ENCODE measurements at regions not wholly inside any gene's neighbourhood (a gene's known extent, or its start where the extent isn't known, plus 50 kb on each side); places are given as distances from the start of the nearest gene placed in this dataset.
A peak's percentile ranks its signal among the peaks of the same experiment; 100 is the strongest.

DNA sequence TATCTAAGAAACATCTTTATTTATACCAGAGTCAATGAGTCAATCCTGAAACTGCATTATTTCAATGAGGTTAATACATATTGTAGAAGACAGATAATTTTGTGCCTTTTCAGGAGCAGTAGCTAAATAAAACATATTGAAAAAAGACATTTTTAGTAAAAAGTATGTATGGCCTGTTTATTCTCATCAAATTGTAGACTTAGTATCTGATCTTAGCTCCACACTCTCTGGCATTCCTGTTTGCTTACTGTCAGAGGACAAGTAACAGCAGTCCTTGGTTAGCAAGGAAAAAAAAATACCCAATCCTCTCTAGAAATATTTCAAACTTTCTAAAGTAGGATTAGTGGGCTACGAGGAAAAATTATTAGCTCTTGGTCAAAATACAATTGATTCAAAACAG is 50.5 kb upstream of the GUCY1A1 start:
- no peak for DNase-seq
- in situ Hi-C loops (cut with HindIII; ENCODE audit: low pct_ligation_motif_present, low pct_unique_long_range_greater_than_20kb, low sequenced_read_pairs), result no loop called here

DNA sequence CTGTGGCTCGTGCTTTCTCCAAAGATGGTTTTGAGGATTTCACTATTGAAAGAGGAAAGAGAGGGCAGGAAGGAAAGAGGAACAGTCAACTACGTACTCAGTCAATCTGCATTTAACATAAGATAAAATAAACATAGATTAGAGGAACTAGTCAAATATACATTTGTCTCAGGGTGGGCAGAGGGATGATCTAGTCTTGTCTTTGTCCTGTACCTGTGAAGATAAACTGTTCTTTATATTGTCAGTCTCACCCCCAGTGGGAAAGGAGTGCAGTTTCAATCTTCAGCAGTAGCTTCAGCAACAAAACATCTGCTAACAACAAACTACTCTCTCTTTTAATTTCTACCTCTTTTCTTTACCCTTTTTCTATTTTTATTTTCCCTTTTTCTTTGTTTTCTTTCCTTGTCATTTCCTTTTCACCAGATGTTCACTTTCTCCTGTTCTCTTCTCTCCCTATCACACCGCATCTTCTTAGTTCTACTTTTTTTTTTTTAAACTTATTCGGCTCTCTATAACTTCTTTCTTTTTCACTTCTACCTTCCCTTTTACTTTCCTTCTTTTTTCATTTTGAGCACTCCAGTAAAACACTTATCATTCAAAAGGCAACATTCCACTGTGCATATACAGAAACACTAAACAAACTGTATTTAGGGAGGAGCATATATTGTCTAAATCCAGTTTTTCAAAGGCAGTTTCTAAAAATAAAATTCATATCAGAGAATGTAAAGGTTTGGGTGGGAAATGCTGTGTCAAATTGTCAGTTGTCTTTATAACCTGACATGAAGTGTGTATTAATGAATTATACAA is 51.4 kb upstream of the GUCY1A1 start:
- in situ Hi-C loops (cut with HindIII; ENCODE audit: low pct_ligation_motif_present, low pct_unique_long_range_greater_than_20kb, low sequenced_read_pairs), result no loop called here
- DNase-seq, result no peak

DNA sequence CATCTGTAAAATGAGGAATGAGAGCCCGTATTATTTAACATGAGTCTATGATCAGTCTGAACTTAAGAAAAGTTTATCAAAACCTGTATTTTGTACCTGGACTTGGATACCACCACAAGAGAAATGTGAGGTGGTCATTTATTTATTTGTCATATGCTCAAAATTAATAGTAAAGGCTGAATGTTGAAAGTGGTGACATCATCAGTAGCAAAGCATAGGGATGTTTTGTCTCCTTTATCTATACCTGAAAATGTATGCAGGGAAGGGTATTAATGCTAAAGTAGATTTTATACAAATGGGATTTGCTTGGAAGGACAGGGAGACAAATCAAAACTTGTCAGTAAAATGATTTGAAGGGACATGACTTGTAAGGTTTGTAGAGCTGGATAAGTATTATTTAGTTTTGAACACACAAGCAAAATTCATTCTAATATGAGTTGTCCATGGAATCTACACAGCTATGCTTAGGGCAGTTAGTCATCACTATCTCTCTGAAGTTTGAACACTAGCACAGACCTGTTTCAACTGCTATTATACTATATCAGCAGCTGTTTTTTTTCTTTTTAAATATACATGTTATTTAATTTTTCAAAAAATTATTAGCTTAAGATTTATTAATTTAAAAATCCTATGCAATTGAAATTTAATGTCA is 52.4 kb upstream of the GUCY1A1 start:
- no peak for DNase-seq
- in situ Hi-C loops (cut with HindIII; ENCODE audit: low pct_ligation_motif_present, low pct_unique_long_range_greater_than_20kb, low sequenced_read_pairs), result no loop called here

DNA sequence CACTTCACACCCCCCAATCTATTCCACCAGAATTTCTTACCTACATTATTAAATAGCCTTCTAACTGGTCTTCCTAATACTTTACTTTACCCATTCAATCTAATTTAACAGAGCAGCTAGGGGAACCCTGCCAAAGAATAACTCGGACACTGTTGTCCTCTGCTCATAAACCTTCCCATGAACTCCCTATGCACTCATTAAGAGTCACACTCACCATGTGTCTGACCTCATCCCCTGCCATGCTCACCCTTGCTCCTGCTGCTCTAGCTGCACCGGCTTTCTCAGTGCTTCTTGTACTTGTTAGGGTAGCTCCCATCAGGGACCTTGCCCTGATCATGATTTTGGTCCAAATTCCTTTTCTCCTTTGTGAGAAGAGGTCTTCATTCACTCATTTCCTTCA is 54.6 kb upstream of the GUCY1A1 start:
- in situ Hi-C loops (cut with HindIII; ENCODE audit: low pct_ligation_motif_present, low pct_unique_long_range_greater_than_20kb, low sequenced_read_pairs), result no loop called here

DNA sequence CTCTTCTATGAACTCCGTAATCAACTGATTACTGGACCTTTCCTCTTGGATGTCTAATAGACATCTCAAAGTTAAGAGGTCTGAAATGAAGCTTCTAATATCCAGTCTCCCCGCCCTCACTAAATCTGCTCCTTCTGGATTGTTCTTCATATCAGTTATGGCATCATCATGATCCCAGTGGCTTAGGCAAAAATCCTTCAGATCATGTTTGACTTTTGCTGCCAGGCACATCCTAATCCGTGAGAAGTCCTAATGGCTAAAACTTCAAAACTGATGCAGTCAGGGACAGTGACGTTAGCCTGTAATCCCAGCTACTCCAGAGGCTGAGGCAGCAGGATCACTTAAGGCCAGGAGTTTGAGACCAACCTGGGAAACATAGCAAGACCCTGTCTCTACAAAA is 55.1 kb upstream of the GUCY1A1 start:
- in situ Hi-C loops (cut with HindIII; ENCODE audit: low pct_ligation_motif_present, low pct_unique_long_range_greater_than_20kb, low sequenced_read_pairs), result no loop called here
- DNase-seq, result no peak

More for the DNA sequence above, 54.6 kb upstream of the GUCY1A1 start:
- no peak for DNase-seq

DNA sequence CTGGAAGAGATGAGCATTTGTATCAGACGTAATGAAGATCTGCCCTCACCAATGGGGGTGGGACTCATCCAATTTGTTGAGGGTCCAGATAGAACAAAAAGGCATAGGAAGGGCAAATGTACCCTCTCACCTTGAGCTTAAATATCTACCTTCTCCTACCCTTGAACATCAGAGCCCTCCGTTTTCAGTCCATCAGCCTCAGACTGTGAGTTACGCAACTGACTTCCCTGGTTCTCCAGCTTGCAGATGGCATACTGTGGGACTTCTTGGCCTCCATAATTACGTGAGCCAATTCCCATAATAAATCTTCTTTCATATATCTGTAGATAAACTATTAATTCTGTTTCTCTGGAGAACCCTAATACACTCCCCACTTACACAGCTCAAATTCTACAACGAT is 56.5 kb upstream of the GUCY1A1 start:
- in situ Hi-C loops (cut with HindIII; ENCODE audit: low pct_ligation_motif_present, low pct_unique_long_range_greater_than_20kb, low sequenced_read_pairs), result no loop called here
- DNase-seq, result no peak

DNA sequence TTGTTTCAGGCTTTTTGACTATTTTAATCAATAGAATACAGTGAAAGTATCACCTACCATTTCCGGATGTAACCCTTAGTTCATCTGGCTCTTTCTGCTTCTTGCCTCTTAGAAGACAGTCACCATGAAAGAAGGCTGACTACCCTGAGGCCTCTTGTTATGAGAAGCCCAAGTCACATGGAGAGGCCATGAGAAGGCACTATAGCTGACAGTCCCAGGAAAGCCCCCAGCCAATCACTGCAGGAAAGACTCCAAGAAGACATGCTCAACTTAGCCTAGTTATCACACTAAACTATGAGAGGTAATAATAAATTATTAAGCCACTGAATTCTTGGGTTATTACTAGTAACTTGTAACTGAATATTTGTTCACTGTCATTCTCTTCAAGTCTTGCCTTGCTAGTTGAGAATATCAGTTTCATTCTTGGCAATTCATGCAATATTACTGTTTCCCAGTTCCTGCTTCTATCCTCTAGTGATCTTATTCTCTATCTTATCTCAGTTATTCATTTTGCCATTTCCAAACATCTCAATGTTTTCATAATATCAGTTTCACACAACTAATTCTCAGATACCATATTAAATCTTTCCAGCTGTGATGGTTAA is 57.1 kb upstream of the GUCY1A1 start:
- in situ Hi-C loops (cut with HindIII; ENCODE audit: low pct_ligation_motif_present, low pct_unique_long_range_greater_than_20kb, low sequenced_read_pairs), result no loop called here

DNA sequence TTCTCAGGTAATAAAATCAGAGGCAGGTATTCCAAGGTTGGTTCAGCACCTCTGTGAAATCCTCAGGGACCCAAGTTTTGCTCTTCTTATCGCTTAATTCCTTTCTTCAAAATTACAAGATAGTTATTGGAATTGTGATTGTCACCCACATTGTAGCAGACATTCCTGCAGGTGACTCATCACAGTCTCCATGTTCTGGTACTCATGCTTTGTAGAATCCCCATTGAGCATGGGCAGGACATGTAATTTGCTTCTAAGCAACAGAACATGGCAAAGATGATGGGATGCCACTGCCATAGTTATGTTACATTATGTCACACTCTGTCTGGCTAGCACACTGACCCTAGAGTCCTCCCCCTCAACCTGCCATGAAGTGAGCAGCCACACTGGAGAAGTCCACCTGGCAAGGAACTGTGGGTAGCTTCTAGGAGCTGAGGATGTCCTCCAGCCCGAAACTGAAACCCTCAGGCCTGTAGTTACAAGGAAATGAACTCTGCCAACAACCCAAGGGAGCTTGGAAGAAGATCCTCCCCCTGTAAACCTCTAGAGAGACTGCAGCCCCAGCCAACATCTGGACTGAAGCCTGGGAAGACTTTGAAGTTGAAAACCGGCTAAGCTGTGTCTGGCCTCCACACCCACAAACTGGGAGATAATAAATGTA is 58.3 kb upstream of the GUCY1A1 start:
- DNase-seq, result no peak
- in situ Hi-C loops (cut with HindIII; ENCODE audit: low pct_ligation_motif_present, low pct_unique_long_range_greater_than_20kb, low sequenced_read_pairs), result no loop called here

More for the DNA sequence above, 57.1 kb upstream of the GUCY1A1 start:
- DNase-seq, result no peak

DNA sequence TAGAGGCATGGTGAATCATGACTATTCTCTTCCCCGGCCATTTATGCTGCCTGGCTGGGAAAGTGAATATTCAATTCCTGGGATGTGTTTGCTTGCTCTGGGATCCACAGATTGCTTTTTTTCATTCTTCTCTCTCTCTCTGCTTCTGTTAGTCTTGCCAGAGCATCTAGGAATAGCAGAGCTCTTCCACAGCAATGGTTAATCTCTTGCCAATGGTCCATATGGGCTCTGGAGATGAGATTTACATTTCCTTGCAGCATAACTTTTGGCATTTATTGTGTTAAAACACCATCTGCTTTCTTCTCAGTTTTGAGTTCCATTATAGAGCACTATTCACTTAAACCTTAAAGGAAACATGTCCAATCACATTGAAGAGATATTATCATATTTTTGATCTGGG is 59.2 kb upstream of the GUCY1A1 start:
- no peak for DNase-seq
- in situ Hi-C loops (cut with HindIII; ENCODE audit: low pct_ligation_motif_present, low pct_unique_long_range_greater_than_20kb, low sequenced_read_pairs), result no loop called here

DNA sequence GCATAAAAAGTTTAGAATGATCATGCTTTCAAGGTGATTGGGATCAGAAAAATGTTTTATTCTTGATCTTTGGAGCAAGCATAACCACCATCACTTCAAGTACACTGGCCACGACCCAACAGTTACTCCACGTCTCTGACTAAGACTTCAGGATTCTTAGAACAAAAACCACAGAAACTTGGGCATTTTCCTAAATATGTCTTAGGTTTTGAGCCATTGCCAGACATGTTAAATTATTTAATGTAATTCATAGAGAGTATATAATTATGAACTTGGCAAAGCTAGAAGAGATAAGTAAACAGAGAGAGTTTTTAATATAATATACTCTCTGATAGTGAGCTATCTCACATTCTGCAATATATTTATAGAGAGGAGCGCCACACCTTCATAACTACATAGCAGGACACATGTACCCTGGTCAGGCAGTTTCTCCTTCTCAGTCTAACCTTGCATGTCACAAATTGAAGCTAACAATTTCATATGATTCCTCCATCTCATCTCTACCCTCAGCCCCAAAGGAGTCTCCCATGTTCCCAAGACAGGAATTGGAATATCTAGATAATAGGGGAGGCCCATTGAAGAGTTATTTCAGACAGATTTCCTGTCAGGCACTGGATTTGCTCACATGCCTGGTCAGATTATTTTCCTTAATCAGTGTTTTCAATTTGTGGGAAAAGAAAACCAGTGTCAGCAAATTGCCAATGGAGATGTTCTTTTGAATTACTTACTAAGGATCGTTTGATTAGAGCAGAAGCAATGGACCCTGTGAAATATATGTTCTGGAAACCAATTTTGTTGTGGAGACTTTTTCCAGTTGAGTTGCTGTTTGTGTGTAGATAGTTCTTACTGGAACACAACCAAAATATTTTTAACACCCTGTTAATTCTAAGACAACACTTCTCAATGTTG is 61.7 kb upstream of the GUCY1A1 start:
- in situ Hi-C loops (cut with HindIII; ENCODE audit: low pct_ligation_motif_present, low pct_unique_long_range_greater_than_20kb, low sequenced_read_pairs), result no loop called here

DNA sequence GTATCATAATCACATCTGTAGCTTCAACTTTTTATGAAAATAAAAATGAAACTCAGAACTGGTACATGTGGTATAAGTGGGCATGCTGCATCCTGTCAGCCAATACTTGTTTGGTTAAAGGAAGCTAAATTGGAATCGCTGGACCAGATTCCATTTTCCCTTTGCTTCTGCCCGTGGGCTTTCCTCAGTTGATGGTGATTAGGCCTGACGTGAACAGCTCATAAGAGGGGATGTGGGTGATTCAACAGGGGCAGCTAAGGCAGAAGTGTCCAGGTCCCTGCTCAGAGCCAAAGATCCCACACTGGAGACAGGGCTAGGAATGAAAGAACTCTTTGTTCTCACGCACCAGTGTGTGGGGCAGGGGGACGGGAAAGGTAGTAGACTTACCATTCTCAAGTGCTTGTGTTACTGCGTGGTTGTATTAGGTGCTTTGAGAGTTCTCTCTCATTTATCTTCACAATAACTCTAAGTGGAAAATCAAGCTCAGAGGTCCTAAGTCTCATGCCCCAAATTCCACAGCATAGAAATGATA is 63.2 kb upstream of the GUCY1A1 start:
- no peak for DNase-seq
- in situ Hi-C loops (cut with HindIII; ENCODE audit: low pct_ligation_motif_present, low pct_unique_long_range_greater_than_20kb, low sequenced_read_pairs), result no loop called here

More for the DNA sequence above, 61.7 kb upstream of the GUCY1A1 start:
- DNase-seq, result peak; percentile 65

DNA sequence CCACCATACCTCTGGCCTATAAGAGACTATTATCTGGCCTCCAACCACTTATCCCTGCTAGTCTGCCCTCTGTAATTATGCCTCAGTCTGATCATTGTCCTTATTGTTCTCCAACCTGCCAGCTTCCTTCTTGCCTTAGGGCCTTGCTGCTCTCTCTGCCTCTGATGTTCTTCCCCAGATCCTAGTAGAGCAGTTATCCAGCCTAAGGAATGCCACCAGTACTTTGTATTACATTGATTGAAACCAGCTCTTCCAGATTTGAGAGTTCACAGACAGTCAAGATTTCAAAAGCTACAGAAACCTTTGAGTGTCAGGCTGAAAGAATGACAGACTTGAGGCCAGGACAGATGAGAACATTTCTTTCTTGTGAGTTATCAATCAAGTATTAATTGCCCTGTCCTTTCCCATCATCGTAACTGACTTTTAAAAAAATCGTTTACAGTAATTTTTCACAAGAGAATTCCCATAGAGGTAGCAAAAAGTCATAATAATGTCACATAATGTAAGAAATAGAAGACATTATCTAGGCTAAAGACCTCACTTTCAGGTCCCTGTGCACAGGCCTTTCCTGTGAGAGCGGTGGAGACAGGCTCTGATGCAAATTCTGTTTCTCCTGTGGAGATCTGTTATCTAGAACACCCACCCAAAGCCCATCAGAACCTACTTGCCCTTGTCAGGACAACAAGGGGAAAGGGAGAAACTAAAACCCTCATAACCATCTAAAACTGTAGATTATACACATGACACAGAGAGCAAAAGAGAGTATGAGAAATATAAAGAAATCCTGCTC is 64.1 kb upstream of the GUCY1A1 start:
- in situ Hi-C loops (cut with HindIII; ENCODE audit: low pct_ligation_motif_present, low pct_unique_long_range_greater_than_20kb, low sequenced_read_pairs), result no loop called here
- DNase-seq, result no peak

DNA sequence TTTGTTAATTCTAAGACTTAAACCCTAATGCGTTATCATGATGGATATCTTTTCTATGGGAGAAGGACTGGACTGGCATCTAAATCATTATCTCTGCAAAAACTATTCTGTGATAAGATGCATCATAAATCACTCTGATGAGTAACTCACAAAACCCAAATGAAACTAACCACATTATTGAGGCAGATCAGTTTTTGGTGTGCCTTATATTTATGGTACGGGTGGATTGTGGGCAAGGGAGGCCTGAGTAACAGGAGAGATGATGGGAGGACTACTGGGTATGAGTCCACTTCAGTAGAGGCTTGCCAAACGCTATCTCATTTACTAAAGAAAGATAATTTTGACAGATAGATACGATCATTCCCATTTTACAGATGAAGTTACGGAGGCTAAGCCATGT is 66.4 kb upstream of the GUCY1A1 start:
- in situ Hi-C loops (cut with HindIII; ENCODE audit: low pct_ligation_motif_present, low pct_unique_long_range_greater_than_20kb, low sequenced_read_pairs), result no loop called here

DNA sequence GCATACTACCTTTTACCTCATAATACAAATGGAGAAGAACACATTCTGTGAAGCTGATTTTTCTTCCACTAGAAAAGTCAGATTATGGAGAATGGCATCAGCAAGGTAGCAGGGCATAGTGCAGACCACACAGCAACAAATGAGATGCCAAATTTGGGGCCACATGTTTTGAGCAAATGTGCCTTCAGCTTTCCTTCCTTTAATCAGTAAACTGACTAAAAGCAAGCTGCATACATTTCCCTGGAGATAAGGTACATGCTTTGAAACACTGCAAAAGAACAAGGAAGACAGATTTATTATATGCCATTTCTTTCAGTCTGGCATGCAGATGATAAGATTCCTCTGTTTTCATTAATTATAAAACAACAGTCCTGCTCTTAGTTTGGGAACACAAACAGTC is 67.1 kb upstream of the GUCY1A1 start:
- in situ Hi-C loops (cut with HindIII; ENCODE audit: low pct_ligation_motif_present, low pct_unique_long_range_greater_than_20kb, low sequenced_read_pairs), result no loop called here
- DNase-seq, result no peak

More for the DNA sequence above, 66.4 kb upstream of the GUCY1A1 start:
- DNase-seq, result no peak

DNA sequence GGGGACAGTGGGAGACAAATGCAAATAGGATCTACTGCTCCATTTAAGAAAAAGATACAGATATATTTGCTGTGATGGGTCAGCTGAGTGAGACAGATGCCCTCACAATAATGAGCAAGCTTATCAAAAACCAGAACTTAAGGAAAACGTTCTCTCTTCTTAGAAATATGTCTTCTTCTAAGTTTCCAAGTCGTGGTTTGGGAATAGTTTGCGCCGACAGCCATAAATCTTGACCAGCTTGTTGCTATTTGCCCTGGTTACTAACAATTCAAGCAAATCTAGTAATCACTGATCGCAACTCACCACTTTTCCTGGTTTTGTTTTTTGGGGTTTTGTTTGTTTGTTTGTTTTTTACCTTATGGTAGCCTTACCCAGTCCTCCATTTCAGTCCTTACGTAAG is 67.6 kb upstream of the GUCY1A1 start:
- DNase-seq, result no peak
- in situ Hi-C loops (cut with HindIII; ENCODE audit: low pct_ligation_motif_present, low pct_unique_long_range_greater_than_20kb, low sequenced_read_pairs), result no loop called here

DNA sequence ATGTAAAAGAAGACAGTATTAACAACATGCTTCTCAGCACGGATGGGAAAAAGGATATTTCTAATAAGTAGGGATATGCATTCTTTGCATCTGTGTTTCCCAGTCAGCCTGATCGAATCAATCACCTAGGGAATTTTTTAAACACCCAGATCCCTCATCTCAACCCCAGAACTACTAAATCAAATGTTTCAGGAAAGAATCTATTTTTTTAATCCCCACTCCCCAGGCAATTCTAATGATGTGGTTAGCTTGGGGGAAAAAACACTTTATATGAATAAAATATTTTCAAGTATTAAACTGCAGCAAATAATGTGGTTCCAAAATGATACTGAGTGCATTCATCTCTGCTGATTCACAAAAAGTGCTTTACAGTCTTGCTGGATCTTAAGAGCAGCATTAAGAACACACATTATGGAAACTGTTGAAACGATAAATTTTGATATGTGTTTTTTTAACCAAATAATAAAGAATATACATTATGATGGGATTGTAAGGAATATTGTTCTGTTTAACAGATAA is 68.7 kb upstream of the GUCY1A1 start:
- in situ Hi-C loops (cut with HindIII; ENCODE audit: low pct_ligation_motif_present, low pct_unique_long_range_greater_than_20kb, low sequenced_read_pairs), result no loop called here
- no peak for DNase-seq

DNA sequence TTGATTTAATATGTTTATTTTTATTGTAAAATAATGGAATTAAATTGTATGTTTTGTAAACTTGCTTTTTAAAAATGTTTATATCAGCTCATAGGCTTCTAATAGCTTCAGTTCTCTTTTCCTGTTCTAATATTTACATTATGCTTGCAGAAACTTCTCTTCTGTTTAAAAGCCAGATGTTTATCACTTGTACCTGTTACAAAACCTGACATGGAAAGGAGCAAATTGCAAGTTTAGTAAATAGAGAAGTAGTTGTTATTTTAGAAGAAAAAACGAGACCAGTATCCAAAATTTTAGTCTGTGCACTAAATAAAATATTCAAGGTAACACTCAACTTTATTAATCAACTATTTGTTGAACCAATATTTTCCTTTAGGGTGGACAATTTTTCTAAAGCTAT is 69.4 kb upstream of the GUCY1A1 start:
- DNase-seq, result no peak
- in situ Hi-C loops (cut with HindIII; ENCODE audit: low pct_ligation_motif_present, low pct_unique_long_range_greater_than_20kb, low sequenced_read_pairs), result no loop called here

All from ACHN (cell line).